HepG2 (cell line): ENCODE measurements at regions not wholly inside any gene's neighbourhood (a gene's known extent, or its start where the extent isn't known, plus 50 kb on each side); places are given as distances from the start of the nearest gene placed in this dataset.
A peak's percentile ranks its signal among the peaks of the same experiment; 100 is the strongest.

Experiments
- CBX5 ChIP-seq: sonication (generic); formaldehyde crosslinking; IDR thresholded peaks from 2 replicates; pipeline ENCODE4 v1.4.0; 2020; ENCODE audit warnings: missing genetic modification reagents, borderline replicate concordance
- GABPA ChIP-seq, 2 experiments: IDR thresholded peaks; 2 replicates each; pipeline ENCODE4 v1.6.1; 2011 to 2016; ENCODE audit warnings: low read depth in 2 of 2, low read length in 1 of 2, missing biosample characterization in 1 of 2, missing genetic modification characterization in 1 of 2
- MIER3 ChIP-seq: IDR thresholded peaks from 2 replicates; pipeline ENCODE4 v1.6.1; 2016; ENCODE audit warnings: missing compliant biosample characterization, borderline replicate concordance
- MLX ChIP-seq: IDR thresholded peaks from 2 replicates; pipeline ENCODE4 v1.6.1; 2016
- NFKB2 ChIP-seq: sonication (generic); formaldehyde crosslinking; IDR thresholded peaks from 2 replicates; pipeline ENCODE4 v1.4.0; 2020; ENCODE audit warnings: missing genetic modification reagents, borderline replicate concordance
- PAWR ChIP-seq: sonication (generic); formaldehyde crosslinking; IDR thresholded peaks from 2 replicates; pipeline ENCODE4 v1.4.0; 2020; ENCODE audit warnings: missing genetic modification reagents, mild to moderate bottlenecking, borderline replicate concordance
- SIX1 ChIP-seq: sonication (generic); formaldehyde crosslinking; IDR thresholded peaks from 2 replicates; pipeline ENCODE4 v1.4.0; 2020; ENCODE audit warnings: missing genetic modification reagents, borderline replicate concordance
- SP140L ChIP-seq: sonication (generic); formaldehyde crosslinking; IDR thresholded peaks from 2 replicates; pipeline ENCODE4 v1.4.0; 2020; ENCODE audit warnings: missing genetic modification reagents, borderline replicate concordance
- TFDP1 ChIP-seq: IDR thresholded peaks from 2 replicates; pipeline ENCODE4 v1.6.1; 2016; ENCODE audit warnings: missing compliant biosample characterization, missing genetic modification reagents, borderline replicate concordance
- ZMAT3 ChIP-seq: sonication (generic); formaldehyde crosslinking; conservative IDR thresholded peaks from 2 replicates; pipeline ENCODE4 v1.7.0; 2021; ENCODE audit warnings: missing genetic modification reagents
- ZNF547 ChIP-seq: sonication (generic); formaldehyde crosslinking; IDR thresholded peaks from 2 replicates; pipeline ENCODE4 v1.5.1; 2020; ENCODE audit warnings: mild to moderate bottlenecking, missing genetic modification reagents
- ZNF792 ChIP-seq: IDR thresholded peaks from 2 replicates; pipeline ENCODE4 v1.6.1; 2016
- TF ChIP-seq, protein P1 (sequence below): sonication (generic); formaldehyde crosslinking; IDR thresholded peaks from 2 replicates; pipeline ENCODE4 v1.9.0; 2021; ENCODE audit warnings: mild to moderate bottlenecking, missing genetic modification reagents

- TF ChIP-seq NFKB2 (no peak), SIX1 (peak; percentile 90), MIER3 (CRISPR knock-in tag) (no peak), MLX (CRISPR knock-in tag) (no peak), SP140L (no peak), PAWR (CRISPR knock-in tag) (no peak), ZNF547 (CRISPR knock-in tag) (no peak), TFDP1 (no peak), ZMAT3 (CRISPR knock-in tag) (no peak), GABPA (IDR thresholded peaks at IDR 0.05; ENCODE audit: low read depth, low read length) (no peak), GABPA (CRISPR knock-in tag; IDR thresholded peaks at IDR 0.05; ENCODE audit: low read depth) (no peak), CBX5 (CRISPR knock-in tag) (no peak), ZNF792 (peak; percentile 15; the same call in 1 of the 2 replicates)
- TF ChIP-seq, protein P1, sequence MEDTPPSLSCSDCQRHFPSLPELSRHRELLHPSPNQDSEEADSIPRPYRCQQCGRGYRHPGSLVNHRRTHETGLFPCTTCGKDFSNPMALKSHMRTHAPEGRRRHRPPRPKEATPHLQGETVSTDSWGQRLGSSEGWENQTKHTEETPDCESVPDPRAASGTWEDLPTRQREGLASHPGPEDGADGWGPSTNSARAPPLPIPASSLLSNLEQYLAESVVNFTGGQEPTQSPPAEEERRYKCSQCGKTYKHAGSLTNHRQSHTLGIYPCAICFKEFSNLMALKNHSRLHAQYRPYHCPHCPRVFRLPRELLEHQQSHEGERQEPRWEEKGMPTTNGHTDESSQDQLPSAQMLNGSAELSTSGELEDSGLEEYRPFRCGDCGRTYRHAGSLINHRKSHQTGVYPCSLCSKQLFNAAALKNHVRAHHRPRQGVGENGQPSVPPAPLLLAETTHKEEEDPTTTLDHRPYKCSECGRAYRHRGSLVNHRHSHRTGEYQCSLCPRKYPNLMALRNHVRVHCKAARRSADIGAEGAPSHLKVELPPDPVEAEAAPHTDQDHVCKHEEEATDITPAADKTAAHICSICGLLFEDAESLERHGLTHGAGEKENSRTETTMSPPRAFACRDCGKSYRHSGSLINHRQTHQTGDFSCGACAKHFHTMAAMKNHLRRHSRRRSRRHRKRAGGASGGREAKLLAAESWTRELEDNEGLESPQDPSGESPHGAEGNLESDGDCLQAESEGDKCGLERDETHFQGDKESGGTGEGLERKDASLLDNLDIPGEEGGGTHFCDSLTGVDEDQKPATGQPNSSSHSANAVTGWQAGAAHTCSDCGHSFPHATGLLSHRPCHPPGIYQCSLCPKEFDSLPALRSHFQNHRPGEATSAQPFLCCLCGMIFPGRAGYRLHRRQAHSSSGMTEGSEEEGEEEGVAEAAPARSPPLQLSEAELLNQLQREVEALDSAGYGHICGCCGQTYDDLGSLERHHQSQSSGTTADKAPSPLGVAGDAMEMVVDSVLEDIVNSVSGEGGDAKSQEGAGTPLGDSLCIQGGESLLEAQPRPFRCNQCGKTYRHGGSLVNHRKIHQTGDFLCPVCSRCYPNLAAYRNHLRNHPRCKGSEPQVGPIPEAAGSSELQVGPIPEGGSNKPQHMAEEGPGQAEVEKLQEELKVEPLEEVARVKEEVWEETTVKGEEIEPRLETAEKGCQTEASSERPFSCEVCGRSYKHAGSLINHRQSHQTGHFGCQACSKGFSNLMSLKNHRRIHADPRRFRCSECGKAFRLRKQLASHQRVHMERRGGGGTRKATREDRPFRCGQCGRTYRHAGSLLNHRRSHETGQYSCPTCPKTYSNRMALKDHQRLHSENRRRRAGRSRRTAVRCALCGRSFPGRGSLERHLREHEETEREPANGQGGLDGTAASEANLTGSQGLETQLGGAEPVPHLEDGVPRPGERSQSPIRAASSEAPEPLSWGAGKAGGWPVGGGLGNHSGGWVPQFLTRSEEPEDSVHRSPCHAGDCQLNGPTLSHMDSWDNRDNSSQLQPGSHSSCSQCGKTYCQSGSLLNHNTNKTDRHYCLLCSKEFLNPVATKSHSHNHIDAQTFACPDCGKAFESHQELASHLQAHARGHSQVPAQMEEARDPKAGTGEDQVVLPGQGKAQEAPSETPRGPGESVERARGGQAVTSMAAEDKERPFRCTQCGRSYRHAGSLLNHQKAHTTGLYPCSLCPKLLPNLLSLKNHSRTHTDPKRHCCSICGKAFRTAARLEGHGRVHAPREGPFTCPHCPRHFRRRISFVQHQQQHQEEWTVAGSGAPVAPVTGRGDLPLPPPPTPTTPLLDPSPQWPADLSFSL (CRISPR knock-in tag): no peak
- TF ChIP-seq, all 625 proteins: peak for 39
Observed at GRCh38 chr6:113636357-113636824, 220.8 kb upstream of the MARCKS start (continued).
